ENCODE measurements at regions not wholly inside any gene's neighbourhood (a gene's known extent, or its start where the extent isn't known, plus 50 kb on each side); places are given as distances from the start of the nearest gene placed in this dataset.

- Histone ChIP-seq H2AFZ (ENCODE audit: low read length) (no peak overlapping the region), H3K18ac (ENCODE audit: insufficient read length, low read depth, low read length) (no peak overlapping the region), H2AK5ac (ENCODE audit: insufficient read length, low read length) (no peak overlapping the region), H3K27me3 (ENCODE audit: insufficient read depth, low read length) (no peaks in the 10 kb centered on the region), H2BK120ac (ENCODE audit: low read depth, low read length, poor library complexity, severe bottlenecking) (no peak overlapping the region), H3T11ph (ENCODE audit: low read length) (no peak overlapping the region), H2BK5ac (ENCODE audit: insufficient read length, low read length) (no peak overlapping the region), H3K9me3 (ENCODE audit: control insufficient read depth, low read depth, low read length) (no peaks in the 10 kb centered on the region), H3K56ac (ENCODE audit: insufficient read length, low read depth, low read length) (no peak overlapping the region), H3K4ac (ENCODE audit: low read depth, low read length) (no peak overlapping the region), H2BK20ac (ENCODE audit: low read depth, low read length, poor library complexity, severe bottlenecking) (no peak overlapping the region), H3K9ac (ENCODE audit: extremely low read depth, insufficient read length, low read length) (no peak overlapping the region), H3K4me2 (ENCODE audit: insufficient read depth, insufficient read length, low read length) (no peak overlapping the region), H3K23me2 (ENCODE audit: insufficient read length, low read depth, low read length, poor library complexity, severe bottlenecking) (no peaks in the 10 kb centered on the region), H3K23ac (ENCODE audit: insufficient read length, low read depth, low read length) (no peak overlapping the region), H3K79me2 (ENCODE audit: insufficient read depth, low read length) (no peaks in the 10 kb centered on the region), H3K4me1 (ENCODE audit: insufficient read depth, low read length) (no peaks in the 10 kb centered on the region), H2BK12ac (ENCODE audit: insufficient read length, low read depth, low read length) (no peak overlapping the region), H3K79me1 (ENCODE audit: insufficient read depth, low read depth, low read length, poor library complexity, severe bottlenecking) (no peaks in the 10 kb centered on the region), H4K91ac (ENCODE audit: insufficient read length, low read depth, low read length) (no peak overlapping the region), H3K14ac (ENCODE audit: insufficient read depth, low read length) (no peak overlapping the region), H2BK15ac (ENCODE audit: low read depth, low read length) (no peak overlapping the region), H4K20me1 (ENCODE audit: control insufficient read depth, insufficient read depth, insufficient read length) (no peaks in the 10 kb centered on the region), H4K5ac (ENCODE audit: insufficient read length, low read depth, low read length) (no peak overlapping the region), H4K8ac (replicated peaks; ENCODE audit: insufficient read length, low read depth, low read length) (no peak overlapping the region), H3K27ac (ENCODE audit: insufficient read length, low read depth, low read length) (no peak overlapping the region)
- no peaks in the 10 kb centered on the region for H3K27me3 Mint-ChIP-seq (ENCODE audit: low read depth)
- TF ChIP-seq CTCF (conservative IDR thresholded peaks at IDR 0.05), result no peak
- WGBS (ENCODE audit: extremely low coverage, insufficient read length, low lambda C conversion rate), result no CpG with 5 or more reads among the region's 6 CpGs
- no peak for DNase-seq
- no peaks in the 10 kb centered on the region; a peak in 1 of 5 replicates for H3K9me3 Mint-ChIP-seq
- H3K4me3 Mint-ChIP-seq, result no peak overlapping the region
- H3K27ac Mint-ChIP-seq, result no peak overlapping the region
- no peaks in the 10 kb centered on the region for H3K4me1 Mint-ChIP-seq
- H3K36me3 Mint-ChIP-seq (ENCODE audit: insufficient read depth in 1 of 3, low read depth in 3 of 3), result no peaks in the 10 kb centered on the region
Observed at GRCh38 chr5:68071736-68072135, 143.8 kb upstream of the PIK3R1 start.
